ENCODE measurements at regions not wholly inside any gene's neighbourhood (a gene's known extent, or its start where the extent isn't known, plus 50 kb on each side); places are given as distances from the start of the nearest gene placed in this dataset.

GRCh38 chr11:97279341-97279740 is 889.5 kb downstream of the JRKL start:
- no peaks in the 10 kb centered on the region for H3K36me3 Mint-ChIP-seq (ENCODE audit: insufficient read depth)
- no peak for TF ChIP-seq CTCF (IDR thresholded peaks at IDR 0.05; ENCODE audit: unreplicated experiment)
- no peak for DNase-seq (ENCODE audit: low spot score, unreplicated experiment)
- no peak overlapping the region for H3K4me3 Mint-ChIP-seq (ENCODE audit: low read depth)
- no peaks in the 10 kb centered on the region for H3K4me1 Mint-ChIP-seq (ENCODE audit: low read depth)
- H3K27ac Mint-ChIP-seq: no peak overlapping the region
- no peaks in the 10 kb centered on the region for H3K27me3 Mint-ChIP-seq
- peaks cover 4% of the 10 kb centered on the region for H3K9me3 Mint-ChIP-seq (ENCODE audit: low read depth)

- Mint-ChIP-seq H3K4me3 (ENCODE audit: low read depth) (no peak overlapping the region), H3K27ac (no peak overlapping the region), H3K4me1 (ENCODE audit: low read depth) (no peaks in the 10 kb centered on the region), H3K27me3 (no peaks in the 10 kb centered on the region), H3K9me3 (ENCODE audit: low read depth) (peaks cover 7% of the 10 kb centered on the region), H3K36me3 (ENCODE audit: insufficient read depth) (no peaks in the 10 kb centered on the region)
- DNase-seq (ENCODE audit: low spot score, unreplicated experiment): no peak
- TF ChIP-seq CTCF (IDR thresholded peaks at IDR 0.05; ENCODE audit: unreplicated experiment): no peak
These were observed 890.5 kb downstream of the JRKL start for GRCh38 chr11:97280347-97280746.

GRCh38 chr11:97289823-97290222 is 900.0 kb downstream of the JRKL start:
- Mint-ChIP-seq H3K27ac (no peak overlapping the region), H3K4me3 (ENCODE audit: low read depth) (no peak overlapping the region), H3K9me3 (ENCODE audit: low read depth) (peaks cover 12% of the 10 kb centered on the region), H3K4me1 (ENCODE audit: low read depth) (no peaks in the 10 kb centered on the region), H3K27me3 (no peaks in the 10 kb centered on the region), H3K36me3 (ENCODE audit: insufficient read depth) (no peaks in the 10 kb centered on the region)
- no peak for DNase-seq (ENCODE audit: low spot score, unreplicated experiment)
- no peak for TF ChIP-seq CTCF (IDR thresholded peaks at IDR 0.05; ENCODE audit: unreplicated experiment)

GRCh38 chr11:97290464-97291041 is 900.7 kb downstream of the JRKL start:
- TF ChIP-seq CTCF (IDR thresholded peaks at IDR 0.05; ENCODE audit: unreplicated experiment): no peak
- H3K9me3 Mint-ChIP-seq (ENCODE audit: low read depth): peaks cover 10% of the 10 kb centered on the region
- no peaks in the 10 kb centered on the region for H3K27me3 Mint-ChIP-seq
- no peak for DNase-seq (ENCODE audit: low spot score, unreplicated experiment)
- no peaks in the 10 kb centered on the region for H3K4me1 Mint-ChIP-seq (ENCODE audit: low read depth)
- H3K36me3 Mint-ChIP-seq (ENCODE audit: insufficient read depth): no peaks in the 10 kb centered on the region
- H3K4me3 Mint-ChIP-seq (ENCODE audit: low read depth): no peak overlapping the region
- no peak overlapping the region for H3K27ac Mint-ChIP-seq

- no peak for TF ChIP-seq CTCF (IDR thresholded peaks at IDR 0.05; ENCODE audit: unreplicated experiment)
- no peaks in the 10 kb centered on the region for H3K4me1 Mint-ChIP-seq (ENCODE audit: low read depth)
- no peak overlapping the region for H3K4me3 Mint-ChIP-seq (ENCODE audit: low read depth)
- no peaks in the 10 kb centered on the region for H3K36me3 Mint-ChIP-seq (ENCODE audit: insufficient read depth)
- peaks cover 3% of the 10 kb centered on the region for H3K9me3 Mint-ChIP-seq (ENCODE audit: low read depth)
- DNase-seq (ENCODE audit: low spot score, unreplicated experiment): no peak
- no peak overlapping the region for H3K27ac Mint-ChIP-seq
- no peaks in the 10 kb centered on the region for H3K27me3 Mint-ChIP-seq
These were observed 906.5 kb downstream of the JRKL start for GRCh38 chr11:97296301-97296700.

Measured in progenitor cell of endocrine pancreas (in vitro differentiated cells).